Mammary epithelial cell (primary cell): ENCODE measurements at regions not wholly inside any gene's neighbourhood (a gene's known extent, or its start where the extent isn't known, plus 50 kb on each side); places are given as distances from the start of the nearest gene placed in this dataset.
"Not testable (repeated sequence)": the region's sequence is repeated elsewhere in the genome, so short reads cannot be mapped to it uniquely, and the experiment has no call there.

Experiments used
- CTCF ChIP-seq, 2 donors: IDR thresholded peaks in 1 of 2; conservative IDR thresholded peaks in 1 of 2; 2 replicates each; pipeline ENCODE4 v1.5.1; 2011 to 2012; ENCODE audit warnings: inconsistent platforms in 2 of 2, low read length in 2 of 2, mild to moderate bottlenecking in 2 of 2, control low read depth in 1 of 2, low read depth in 1 of 2; ENCODE audit not compliant: insufficient read depth in 1 of 2; ENCODE audit errors: extremely low read depth in 1 of 2
- EZH2 ChIP-seq: IDR thresholded peaks from 2 replicates; pipeline ENCODE4 v1.6.1; 2012; ENCODE audit warnings: low read length, inconsistent platforms, borderline replicate concordance

- TF ChIP-seq CTCF (conservative IDR thresholded peaks at IDR 0.05 in 1 of 2, IDR thresholded peaks at IDR 0.05 in 1 of 2; ENCODE audit: extremely low read depth in 1 of 2, insufficient read depth in 1 of 2, low read depth in 1 of 2, low read length in 2 of 2); EZH2: not testable (repeated sequence)
These were observed 91.2 kb downstream of the TMCO5A start for GRCh38 chr15:38025656-38026055.
